Motor neuron (in vitro differentiated cells): ENCODE measurements at regions not wholly inside any gene's neighbourhood (a gene's known extent, or its start where the extent isn't known, plus 50 kb on each side); places are given as distances from the start of the nearest gene placed in this dataset.
"Not testable (repeated sequence)": the region's sequence is repeated elsewhere in the genome, so short reads cannot be mapped to it uniquely, and the experiment has no call there.

Experiments used
- ATAC-seq, 8 experiments: fragments of 200-7000 bp; cut with Tn5 transposase; replicated peaks in 6 of 8; 2 replicates each; pipeline ENCODE4 v1.8.0; 2021; ENCODE audit warnings: mild to moderate bottlenecking in 8 of 8, moderate library complexity in 8 of 8
- H3K27ac ChIP-seq, 2 donors: fragments of 250-450 bp; sonication (Bioruptor Pico); 2 replicates each; pipeline ENCODE4 v1.9.0; 2021; ENCODE audit warnings: antibody characterized with exemption in 2 of 2, mild to moderate bottlenecking in 2 of 2, moderate library complexity in 1 of 2
- H3K4me1 ChIP-seq, 2 donors: fragments of 250-450 bp; sonication (Bioruptor Pico); replicated peaks in 1 of 2; 2 replicates each; pipeline ENCODE4 v1.6.1; 2021; ENCODE audit warnings: antibody characterized with exemption in 2 of 2, mild to moderate bottlenecking in 2 of 2, moderate library complexity in 1 of 2
- H3K4me3 ChIP-seq, 5 donors: fragments of 250-450 bp; sonication (Bioruptor Pico); 2 replicates each; pipeline ENCODE4 v1.9.0; 2021; ENCODE audit warnings: antibody characterized with exemption in 5 of 5, mild to moderate bottlenecking in 5 of 5, moderate library complexity in 4 of 5
- WGBS, 10 experiments: fragments of 450-650 bp; shearing (Covaris generic); methylation state at CpG; one replicate each; pipeline ENCODE4 v1.0.0; 2022; 5-methylcytosine and 5-hydroxymethylcytosine counted together
- in situ Hi-C, 9 experiments: fragments of 400-800 bp; cut with MboI; loops; one replicate each; pipeline ENCODE4 v1.15.0; 2021; ENCODE audit warnings: low sequenced_read_pairs in 9 of 9, low pct_unique_long_range_greater_than_20kb in 2 of 9; ENCODE audit not compliant: unreplicated experiment in 9 of 9

GRCh38 chr3:27049792-27050191 lies 319.4 kb downstream of the NEK10 start:
- ATAC-seq, result no peak
- 5 to 71% (median 28%) methylated on average over 1 to 2 of the region's 2 CpGs; no CpG with 5 or more reads in 2 of the 10 experiments for WGBS, 10 experiments
- Histone ChIP-seq H3K4me3 (no peak overlapping the region), H3K4me1 (peaks cover 5 to 15% of the 10 kb centered on the region in 2 donors), H3K27ac (no peak overlapping the region)
- in situ Hi-C loops, result no loop called here

- ATAC-seq, H3K4me3 ChIP-seq, H3K27ac ChIP-seq, H3K4me1 ChIP-seq, in situ Hi-C loops: not testable (repeated sequence)
- WGBS, 10 experiments, result 0 to 100% (median 78%) methylated on average over 1 to 3 of the region's 3 CpGs; no CpG with 5 or more reads in 4 of the 10 experiments
Measured at GRCh38 chr3:27051527-27051926, 317.7 kb downstream of the NEK10 start.

GRCh38 chr3:27056326-27056725 lies 312.9 kb downstream of the NEK10 start:
- 4 to 100% (median 71%) methylated on average over 1 to 2 of the region's 2 CpGs for WGBS, 10 experiments
- no peak for ATAC-seq
- Histone ChIP-seq H3K4me1 (no peaks in the 10 kb centered on the region), H3K27ac (no peak overlapping the region), H3K4me3 (no peak overlapping the region)
- in situ Hi-C loops, result no loop called here

GRCh38 chr3:27059489-27059888 lies 309.7 kb downstream of the NEK10 start:
- Histone ChIP-seq H3K4me3 (no peak overlapping the region), H3K4me1 (no peaks in the 10 kb centered on the region), H3K27ac (no peak overlapping the region)
- ATAC-seq, result no peak
- in situ Hi-C loops, result no loop called here
